ENCODE measurements at regions not wholly inside any gene's neighbourhood (a gene's known extent, or its start where the extent isn't known, plus 50 kb on each side); places are given as distances from the start of the nearest gene placed in this dataset.

DNA sequence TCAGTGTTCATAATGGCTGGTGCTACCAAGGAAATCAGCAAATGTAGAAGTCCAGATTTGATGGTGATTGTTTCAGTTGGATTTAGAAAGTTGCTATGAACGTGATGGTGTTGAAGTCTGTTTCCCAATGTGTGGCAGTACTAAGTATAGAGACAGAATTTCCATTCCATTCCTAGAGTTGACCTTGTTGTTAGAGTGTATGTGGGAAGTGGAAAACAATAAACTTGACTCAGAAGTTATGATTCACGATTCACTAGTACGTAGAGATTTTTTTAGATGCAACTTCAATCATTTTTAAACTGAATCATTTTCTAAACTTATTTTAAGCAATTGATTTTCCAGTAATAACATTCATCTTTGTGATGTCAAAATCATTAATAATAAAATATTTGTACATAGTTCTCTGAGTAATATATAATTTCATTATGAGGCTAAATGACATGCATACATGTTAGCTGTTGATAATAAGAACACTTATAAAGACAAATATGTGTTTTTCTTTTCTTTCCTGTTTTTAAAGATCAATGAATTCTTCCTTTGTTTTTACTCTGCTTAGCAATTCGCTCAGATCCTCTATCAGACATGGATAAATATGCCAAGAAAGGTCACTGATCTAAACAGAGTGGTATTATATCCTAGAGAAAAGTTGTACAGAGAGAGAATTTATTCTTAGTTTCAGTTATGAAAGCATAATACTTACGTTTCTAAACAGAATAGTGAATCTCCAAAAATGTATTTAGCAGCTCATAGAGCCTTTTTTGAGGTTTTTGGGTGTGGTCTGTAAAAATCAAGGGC is 108.8 kb upstream of the GPR149 start:
- no peaks in the 10 kb centered on the region for H3K36me3 ChIP-seq
- DNase-seq, result no peak

DNA sequence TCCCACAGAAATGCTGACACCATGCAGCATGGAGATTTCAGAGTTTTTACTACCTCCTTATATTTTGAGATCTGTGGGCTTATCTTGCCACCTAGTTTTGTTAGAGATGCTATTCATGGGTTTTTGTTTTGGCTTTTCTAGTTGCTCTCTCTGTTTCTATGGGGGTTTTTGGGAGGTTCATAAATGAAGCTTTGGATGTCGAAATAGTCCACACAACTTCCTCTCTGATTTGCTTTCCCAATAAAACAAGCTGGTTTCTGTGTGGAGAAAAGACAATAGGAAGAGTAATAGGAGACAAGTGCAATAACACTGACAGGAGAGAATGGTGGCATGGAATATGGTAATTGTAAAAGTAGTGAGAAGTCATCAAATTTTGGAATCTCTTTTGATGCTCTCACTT is 106.8 kb upstream of the GPR149 start:
- 25 to 63% (median 50%) methylated on average over 1 of the region's 1 CpG for WGBS, 5 donors
- H3K36me3 ChIP-seq, result no peaks in the 10 kb centered on the region
- no peaks in the 10 kb centered on the region for H3K4me1 ChIP-seq

More for the DNA sequence above, 108.8 kb upstream of the GPR149 start:
- H3K4me3 ChIP-seq, result no peak overlapping the region
- whole genome bisulfite sequencing, 5 donors, result 54 to 67% (median 65%) methylated on average over 5 of the region's 5 CpGs
- H3K27ac ChIP-seq, result no peak overlapping the region
- H3K4me1 ChIP-seq, result no peaks in the 10 kb centered on the region
- no peaks in the 10 kb centered on the region for H3K27me3 ChIP-seq (replicated peaks in 1 of 7)
- intact Hi-C loops (cut with DNase I; ENCODE audit: low total_unique reads), result no loop called here
- TF ChIP-seq POLR2AphosphoS5 (IDR thresholded peaks at IDR 0.05) (no peak), CTCF (IDR thresholded peaks at IDR 0.05 in 8 of 11, conservative IDR thresholded peaks at IDR 0.05 in 3 of 11) (no peak), POLR2A (IDR thresholded peaks at IDR 0.05) (no peak)
- H3K9me3 ChIP-seq, result no peaks in the 10 kb centered on the region

GRCh38 chr3:154522036-154522602 is 92.1 kb upstream of the GPR149 start:
- no peak for DNase-seq
- no peaks in the 10 kb centered on the region for H3K27me3 ChIP-seq (replicated peaks in 1 of 7)
- H3K36me3 ChIP-seq, result no peaks in the 10 kb centered on the region
- intact Hi-C loops (cut with DNase I; ENCODE audit: low total_unique reads), result no loop called here
- TF ChIP-seq POLR2AphosphoS5 (IDR thresholded peaks at IDR 0.05) (no peak), CTCF (IDR thresholded peaks at IDR 0.05 in 8 of 11, conservative IDR thresholded peaks at IDR 0.05 in 3 of 11) (no peak), POLR2A (IDR thresholded peaks at IDR 0.05) (no peak)
- no peaks in the 10 kb centered on the region for H3K4me1 ChIP-seq
- H3K4me3 ChIP-seq, result no peak overlapping the region
- H3K9me3 ChIP-seq, result peaks cover 0 to 5% (median 0%) of the 10 kb centered on the region in 8 donors
- H3K27ac ChIP-seq, result no peak overlapping the region

More for the DNA sequence above, 106.8 kb upstream of the GPR149 start:
- Histone ChIP-seq H3K4me3 (no peak overlapping the region), H3K27ac (no peak overlapping the region), H3K27me3 (replicated peaks in 1 of 7) (no peaks in the 10 kb centered on the region), H3K9me3 (no peaks in the 10 kb centered on the region)
- DNase-seq, result no peak
- intact Hi-C loops (cut with DNase I; ENCODE audit: low total_unique reads), result no loop called here
- TF ChIP-seq POLR2AphosphoS5 (IDR thresholded peaks at IDR 0.05), result no peak
- TF ChIP-seq CTCF (IDR thresholded peaks at IDR 0.05 in 8 of 11, conservative IDR thresholded peaks at IDR 0.05 in 3 of 11), result no peak
- TF ChIP-seq POLR2A (IDR thresholded peaks at IDR 0.05), result no peak

DNA sequence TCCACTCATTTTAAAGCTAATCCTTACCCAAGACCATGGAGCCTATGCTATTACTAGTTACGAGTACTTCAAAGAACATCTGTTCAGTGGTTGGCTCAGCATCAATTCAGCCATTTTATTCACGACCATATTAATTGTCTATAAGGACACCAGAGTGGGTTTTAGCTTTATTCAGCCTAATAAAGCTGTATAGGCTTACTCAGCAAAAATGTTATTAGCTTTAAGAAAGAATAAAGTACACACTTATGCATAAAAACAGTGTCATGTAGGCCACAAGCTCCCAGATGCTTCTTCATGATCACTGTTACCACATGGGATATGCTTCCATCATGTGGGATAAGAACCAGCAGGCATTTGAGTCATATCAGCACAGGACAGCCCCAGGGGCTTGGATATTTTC is 87.4 kb upstream of the GPR149 start:
- Histone ChIP-seq H3K4me1 (no peaks in the 10 kb centered on the region), H3K9me3 (peaks cover 0 to 16% (median 0%) of the 10 kb centered on the region in 8 donors), H3K4me3 (no peak overlapping the region), H3K36me3 (no peaks in the 10 kb centered on the region), H3K27me3 (replicated peaks in 1 of 7) (no peaks in the 10 kb centered on the region), H3K27ac (no peak overlapping the region)
- intact Hi-C loops (cut with DNase I; ENCODE audit: low total_unique reads), result no loop called here
- WGBS, 5 donors, result 64 to 78% (median 66%) methylated on average over 2 of the region's 2 CpGs
- no peak for TF ChIP-seq POLR2AphosphoS5 (IDR thresholded peaks at IDR 0.05)
- no peak for TF ChIP-seq POLR2A (IDR thresholded peaks at IDR 0.05)
- TF ChIP-seq CTCF (IDR thresholded peaks at IDR 0.05 in 8 of 11, conservative IDR thresholded peaks at IDR 0.05 in 3 of 11), result no peak
- DNase-seq, result no peak

Measured in spleen (tissue), 11 donors.